ENCODE measurements at regions not wholly inside any gene's neighbourhood (a gene's known extent, or its start where the extent isn't known, plus 50 kb on each side); places are given as distances from the start of the nearest gene placed in this dataset.

DNA sequence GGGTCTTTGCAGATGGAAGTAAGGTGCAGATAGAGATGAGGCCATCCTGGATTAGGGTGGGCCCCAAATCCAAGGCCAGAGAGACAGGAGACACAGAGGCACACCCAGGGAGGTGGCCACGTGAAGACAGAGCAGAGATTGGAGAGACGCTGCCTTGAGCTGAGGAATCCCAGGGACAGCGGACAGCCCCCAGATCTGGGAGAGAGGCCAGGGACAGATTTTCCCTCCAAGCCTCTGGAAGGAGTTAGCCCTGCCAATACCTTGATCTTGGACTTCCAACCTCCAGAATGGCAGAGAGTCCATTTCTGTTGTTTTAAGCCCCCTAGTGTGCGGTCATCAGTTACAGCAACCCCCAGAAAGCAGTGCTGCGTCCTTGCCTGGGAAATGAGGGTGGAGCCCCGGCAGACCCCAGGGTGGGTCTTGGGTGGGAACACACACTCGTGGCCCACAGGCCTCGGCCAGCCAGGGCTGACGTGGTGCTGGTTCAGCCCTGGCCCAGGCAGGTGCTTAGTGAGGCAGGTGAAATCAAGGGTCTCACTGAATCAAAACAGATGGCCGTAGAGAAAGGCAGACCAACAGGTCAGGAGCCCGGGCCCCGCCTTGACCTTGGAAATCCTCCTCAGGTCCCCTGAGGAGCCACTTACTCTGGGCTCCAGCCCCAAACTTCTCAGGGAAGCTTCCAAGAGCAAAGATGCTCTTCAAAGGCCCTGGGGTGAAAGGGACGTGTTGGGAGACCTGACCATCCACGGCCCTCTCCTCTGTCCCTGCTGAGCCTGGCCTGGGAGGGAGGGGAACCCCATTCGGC lies 169.3 kb downstream of the RBFOX3 start:
- no peak overlapping the region for H2AFZ ChIP-seq (ENCODE audit: low read depth, low read length)
- no peaks in the 10 kb centered on the region for H3F3A ChIP-seq (ENCODE audit: insufficient read depth, low read length, poor library complexity, severe bottlenecking)
- H3K4me2 ChIP-seq (ENCODE audit: low read length), result no peak overlapping the region
- no peaks in the 10 kb centered on the region for H3K79me2 ChIP-seq (replicated peaks; ENCODE audit: insufficient read depth, low read length)
- no peak overlapping the region for H3K4me3 ChIP-seq (ENCODE audit: low read length)
- H3K9me2 ChIP-seq (ENCODE audit: insufficient read depth, low read length), result no peaks in the 10 kb centered on the region
- H3K27ac ChIP-seq (ENCODE audit: low read length), result no peak overlapping the region
- no peaks in the 10 kb centered on the region for H3K27me3 ChIP-seq (ENCODE audit: insufficient read depth, low read depth, low read length)
- H3K9ac ChIP-seq (ENCODE audit: low read length), result no peak overlapping the region
- TF ChIP-seq EZH2 (IDR thresholded peaks at IDR 0.05; ENCODE audit: borderline replicate concordance, insufficient read depth, low read length, poor library complexity, severe bottlenecking) (no peak), TAF1 (IDR thresholded peaks at IDR 0.05; ENCODE audit: low read depth) (no peak), POLR2AphosphoS5 (IDR thresholded peaks at IDR 0.05) (no peak), RAD21 (conservative IDR thresholded peaks at IDR 0.05) (no peak), SMC3 (conservative IDR thresholded peaks at IDR 0.05; ENCODE audit: poor library complexity) (no peak), MXI1 (conservative IDR thresholded peaks at IDR 0.05; ENCODE audit: poor library complexity, severe bottlenecking) (no peak), EP300 (conservative IDR thresholded peaks at IDR 0.05; ENCODE audit: poor library complexity, severe bottlenecking) (no peak)
- TF ChIP-seq, protein P1, sequence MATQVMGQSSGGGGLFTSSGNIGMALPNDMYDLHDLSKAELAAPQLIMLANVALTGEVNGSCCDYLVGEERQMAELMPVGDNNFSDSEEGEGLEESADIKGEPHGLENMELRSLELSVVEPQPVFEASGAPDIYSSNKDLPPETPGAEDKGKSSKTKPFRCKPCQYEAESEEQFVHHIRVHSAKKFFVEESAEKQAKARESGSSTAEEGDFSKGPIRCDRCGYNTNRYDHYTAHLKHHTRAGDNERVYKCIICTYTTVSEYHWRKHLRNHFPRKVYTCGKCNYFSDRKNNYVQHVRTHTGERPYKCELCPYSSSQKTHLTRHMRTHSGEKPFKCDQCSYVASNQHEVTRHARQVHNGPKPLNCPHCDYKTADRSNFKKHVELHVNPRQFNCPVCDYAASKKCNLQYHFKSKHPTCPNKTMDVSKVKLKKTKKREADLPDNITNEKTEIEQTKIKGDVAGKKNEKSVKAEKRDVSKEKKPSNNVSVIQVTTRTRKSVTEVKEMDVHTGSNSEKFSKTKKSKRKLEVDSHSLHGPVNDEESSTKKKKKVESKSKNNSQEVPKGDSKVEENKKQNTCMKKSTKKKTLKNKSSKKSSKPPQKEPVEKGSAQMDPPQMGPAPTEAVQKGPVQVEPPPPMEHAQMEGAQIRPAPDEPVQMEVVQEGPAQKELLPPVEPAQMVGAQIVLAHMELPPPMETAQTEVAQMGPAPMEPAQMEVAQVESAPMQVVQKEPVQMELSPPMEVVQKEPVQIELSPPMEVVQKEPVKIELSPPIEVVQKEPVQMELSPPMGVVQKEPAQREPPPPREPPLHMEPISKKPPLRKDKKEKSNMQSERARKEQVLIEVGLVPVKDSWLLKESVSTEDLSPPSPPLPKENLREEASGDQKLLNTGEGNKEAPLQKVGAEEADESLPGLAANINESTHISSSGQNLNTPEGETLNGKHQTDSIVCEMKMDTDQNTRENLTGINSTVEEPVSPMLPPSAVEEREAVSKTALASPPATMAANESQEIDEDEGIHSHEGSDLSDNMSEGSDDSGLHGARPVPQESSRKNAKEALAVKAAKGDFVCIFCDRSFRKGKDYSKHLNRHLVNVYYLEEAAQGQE (IDR thresholded peaks at IDR 0.05; ENCODE audit: borderline replicate concordance), result no peak
- TF ChIP-seq, protein P2, sequence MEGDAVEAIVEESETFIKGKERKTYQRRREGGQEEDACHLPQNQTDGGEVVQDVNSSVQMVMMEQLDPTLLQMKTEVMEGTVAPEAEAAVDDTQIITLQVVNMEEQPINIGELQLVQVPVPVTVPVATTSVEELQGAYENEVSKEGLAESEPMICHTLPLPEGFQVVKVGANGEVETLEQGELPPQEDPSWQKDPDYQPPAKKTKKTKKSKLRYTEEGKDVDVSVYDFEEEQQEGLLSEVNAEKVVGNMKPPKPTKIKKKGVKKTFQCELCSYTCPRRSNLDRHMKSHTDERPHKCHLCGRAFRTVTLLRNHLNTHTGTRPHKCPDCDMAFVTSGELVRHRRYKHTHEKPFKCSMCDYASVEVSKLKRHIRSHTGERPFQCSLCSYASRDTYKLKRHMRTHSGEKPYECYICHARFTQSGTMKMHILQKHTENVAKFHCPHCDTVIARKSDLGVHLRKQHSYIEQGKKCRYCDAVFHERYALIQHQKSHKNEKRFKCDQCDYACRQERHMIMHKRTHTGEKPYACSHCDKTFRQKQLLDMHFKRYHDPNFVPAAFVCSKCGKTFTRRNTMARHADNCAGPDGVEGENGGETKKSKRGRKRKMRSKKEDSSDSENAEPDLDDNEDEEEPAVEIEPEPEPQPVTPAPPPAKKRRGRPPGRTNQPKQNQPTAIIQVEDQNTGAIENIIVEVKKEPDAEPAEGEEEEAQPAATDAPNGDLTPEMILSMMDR (IDR thresholded peaks at IDR 0.05; ENCODE audit: poor library complexity, severe bottlenecking), result no peak
- no peaks in the 10 kb centered on the region for H4K20me1 ChIP-seq (ENCODE audit: insufficient read depth)
- no peaks in the 10 kb centered on the region for H3K9me3 ChIP-seq (ENCODE audit: low read length)
- H3K36me3 ChIP-seq (ENCODE audit: insufficient read depth, low read length), result no peaks in the 10 kb centered on the region

DNA sequence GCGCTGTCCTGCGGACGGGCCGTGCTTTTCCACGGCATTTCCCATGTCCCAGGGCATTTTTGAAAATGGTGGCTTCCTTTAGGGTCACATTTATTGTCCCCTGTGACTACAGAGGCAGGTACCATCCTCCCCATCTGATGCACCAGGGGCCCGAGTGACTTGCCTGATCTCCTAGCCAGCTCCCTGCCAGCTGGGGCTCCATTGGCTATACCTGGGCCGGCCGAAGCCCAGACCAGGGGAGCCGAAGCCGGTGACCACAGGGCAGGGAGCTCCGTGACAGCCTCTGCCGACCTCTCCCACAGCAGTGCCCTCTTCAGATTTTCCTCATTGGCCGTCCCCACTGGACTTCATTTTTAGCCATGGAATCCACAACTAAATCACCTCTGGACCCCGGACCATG lies 170.6 kb downstream of the RBFOX3 start:
- Histone ChIP-seq H3K9me3 (ENCODE audit: low read length) (no peaks in the 10 kb centered on the region), H3K27ac (ENCODE audit: low read length) (no peak overlapping the region), H3F3A (ENCODE audit: insufficient read depth, low read length, poor library complexity, severe bottlenecking) (no peaks in the 10 kb centered on the region), H3K79me2 (replicated peaks; ENCODE audit: insufficient read depth, low read length) (no peaks in the 10 kb centered on the region), H3K4me3 (ENCODE audit: low read length) (no peak overlapping the region), H3K9ac (ENCODE audit: low read length) (no peak overlapping the region), H3K36me3 (ENCODE audit: insufficient read depth, low read length) (no peaks in the 10 kb centered on the region), H3K27me3 (ENCODE audit: insufficient read depth, low read depth, low read length) (no peaks in the 10 kb centered on the region), H3K9me2 (ENCODE audit: insufficient read depth, low read length) (no peaks in the 10 kb centered on the region), H2AFZ (ENCODE audit: low read depth, low read length) (no peak overlapping the region), H3K4me2 (ENCODE audit: low read length) (no peak overlapping the region), H4K20me1 (ENCODE audit: insufficient read depth) (no peaks in the 10 kb centered on the region)
- no peak for TF ChIP-seq MXI1 (conservative IDR thresholded peaks at IDR 0.05; ENCODE audit: poor library complexity, severe bottlenecking)
- TF ChIP-seq, protein P2 (IDR thresholded peaks at IDR 0.05; ENCODE audit: poor library complexity, severe bottlenecking), result no peak
- no peak for TF ChIP-seq POLR2AphosphoS5 (IDR thresholded peaks at IDR 0.05)

Measured in neural cell (in vitro differentiated cells).